HG02678 (cell line): ENCODE measurements at regions not wholly inside any gene's neighbourhood (a gene's known extent, or its start where the extent isn't known, plus 50 kb on each side); places are given as distances from the start of the nearest gene placed in this dataset.
A peak's percentile ranks its signal among the peaks of the same experiment; 100 is the strongest.

Experiments
- ATAC-seq: cut with Tn5 transposase; IDR thresholded peaks from one replicate; pipeline ENCODE4 v1.9.1; 2021; ENCODE audit warnings: mild to moderate bottlenecking, moderate library complexity; ENCODE audit not compliant: unreplicated experiment

GRCh38 chr3:189498995-189499704 is 132.0 kb upstream of the TP63 start:
- no peak for ATAC-seq

- ATAC-seq, result no peak
These were observed 130.9 kb upstream of the TP63 start for GRCh38 chr3:189500299-189500698.

- ATAC-seq, result no peak
These were observed 130.2 kb upstream of the TP63 start for GRCh38 chr3:189500798-189501495.

- ATAC-seq, result no peak
These were observed 128.9 kb upstream of the TP63 start for GRCh38 chr3:189502256-189502655.

GRCh38 chr3:189502676-189503257 is 128.4 kb upstream of the TP63 start:
- ATAC-seq, result no peak

GRCh38 chr3:189507856-189508255 is 123.3 kb upstream of the TP63 start:
- ATAC-seq, result peak; percentile 65

GRCh38 chr3:189508784-189509501 is 122.2 kb upstream of the TP63 start:
- no peak for ATAC-seq

GRCh38 chr3:189512039-189512438 is 119.2 kb upstream of the TP63 start:
- peak; percentile 71 for ATAC-seq

GRCh38 chr3:189512821-189513220 is 118.4 kb upstream of the TP63 start:
- no peak for ATAC-seq

- no peak for ATAC-seq
These were observed 117.7 kb upstream of the TP63 start for GRCh38 chr3:189513281-189514117.

GRCh38 chr3:189516039-189516438 is 115.2 kb upstream of the TP63 start:
- ATAC-seq, result no peak

- ATAC-seq, result no peak
These were observed 113.2 kb upstream of the TP63 start for GRCh38 chr3:189517981-189518380.

- no peak for ATAC-seq
These were observed 111.7 kb upstream of the TP63 start for GRCh38 chr3:189519458-189519857.

GRCh38 chr3:189529468-189529867 is 101.7 kb upstream of the TP63 start:
- peak; percentile 66 for ATAC-seq

GRCh38 chr3:189529889-189530471 is 101.2 kb upstream of the TP63 start:
- ATAC-seq, result peak; percentile 29

GRCh38 chr3:189530822-189531221 is 100.4 kb upstream of the TP63 start:
- ATAC-seq, result no peak

GRCh38 chr3:189531271-189531670 is 99.9 kb upstream of the TP63 start:
- no peak for ATAC-seq

- no peak for ATAC-seq
These were observed 96.7 kb upstream of the TP63 start for GRCh38 chr3:189534531-189534930.

- no peak for ATAC-seq
These were observed 94.1 kb upstream of the TP63 start for GRCh38 chr3:189537135-189537534.

GRCh38 chr3:189547448-189547847 is 83.7 kb upstream of the TP63 start:
- no peak for ATAC-seq
